Right lobe of liver (tissue), 6 donors: ENCODE measurements at regions not wholly inside any gene's neighbourhood (a gene's known extent, or its start where the extent isn't known, plus 50 kb on each side); places are given as distances from the start of the nearest gene placed in this dataset.
A peak's percentile ranks its signal among the peaks of the same experiment; 100 is the strongest.

ENCODE experiments used
- ATAC-seq, 4 donors: fragments of 200-7000 bp; cut with Tn5 transposase; one replicate each; pipeline ENCODE4 v1.9.1; 2020; ENCODE audit warnings: mild to moderate bottlenecking in 4 of 4, moderate library complexity in 4 of 4
- DNase-seq, 3 donors: peaks; one replicate each; pipeline ENCODE4 v3.0.0-alpha.2; 2020
- H3K27ac ChIP-seq, 3 donors: fragments of 200-600 bp; one replicate each; pipeline ENCODE4 v1.8.0; 2022
- H3K27me3 ChIP-seq, 2 donors: fragments of 200-600 bp; one replicate each; pipeline ENCODE4 v1.8.0; 2022
- H3K36me3 ChIP-seq, 4 donors: fragments of 200-600 bp; sonication (generic) in 1 of 4; one replicate each; pipeline versions ENCODE4 v1.5.1 to v1.8.0; 2017 to 2022; ENCODE audit warnings: control low read depth in 1 of 4
- H3K4me1 ChIP-seq, 4 donors: fragments of 200-600 bp; sonication (generic) in 1 of 4; one replicate each; pipeline versions ENCODE4 v1.5.1 to v1.8.0; 2017 to 2022; ENCODE audit warnings: control low read depth in 1 of 4
- H3K4me3 ChIP-seq, 3 donors: fragments of 200-600 bp; one replicate each; pipeline ENCODE4 v1.8.0; 2022
- H3K9me3 ChIP-seq, 4 donors: fragments of 200-600 bp; sonication (generic) in 1 of 4; one replicate each; pipeline versions ENCODE4 v1.5.1 to v1.8.0; 2017 to 2022; ENCODE audit warnings: control low read depth in 1 of 4
- CTCF ChIP-seq, 4 donors: fragments of 200-600 bp in 3 of 4; fragments of 450-650 bp in 1 of 4; IDR thresholded peaks; one replicate each; pipeline versions ENCODE4 v1.5.1 to v1.8.0; 2016 to 2022; ENCODE audit warnings: antibody characterized with exemption in 4 of 4, mild to moderate bottlenecking in 2 of 4
- POLR2A ChIP-seq: fragments of 450-650 bp; IDR thresholded peaks from one replicate; pipeline ENCODE4 v1.6.1; 2017; ENCODE audit warnings: antibody characterized with exemption, mild to moderate bottlenecking
- WGBS: methylation state at CpG from one replicate; pipeline ENCODE4 v1.1.6; 2018; ENCODE audit warnings: low coverage, low lambda C conversion rate; ENCODE audit not compliant: insufficient coverage; ENCODE audit errors: missing lambda C conversion rate; 5-methylcytosine and 5-hydroxymethylcytosine counted together
- intact Hi-C, 2 donors: fragments of 100-400 bp; cut with DNase I; formaldehyde crosslinking; loops; one replicate each; pipeline versions ENCODE4 v1.11.2 to v1.14.1; 2022
- donor health status: DM: no; HTN: yes; CAD: no.
- donor health status: DM: no; HTN: no; CAD: no.
- donor health status: DM: no; HTN: no; CAD: no.
- donor health status: DM: no; HTN: yes; CAD: no.
- donor health status: DM: no; HTN: yes; CAD: no.

- H3K9me3 ChIP-seq: no peaks in the 10 kb centered on the region
- intact Hi-C loops: no loop called here
These were observed 55.3 kb upstream of the NOCT start for GRCh38 chr4:138960175-138960710.

GRCh38 chr4:138959097-138959815, 56.3 kb upstream of the NOCT start:
- intact Hi-C loops: no loop called here
- no peaks in the 10 kb centered on the region for H3K9me3 ChIP-seq
- 76% methylated on average over 4 of the region's 5 CpGs for WGBS

More at GRCh38 chr4:138960175-138960710, 55.3 kb upstream of the NOCT start:
- no peak for TF ChIP-seq CTCF (IDR thresholded peaks at IDR 0.05)
- ATAC-seq (peak in 3 of 4 donors; percentile 40 to 64 (median 61)), DNase-seq (no peak)
- H3K4me1 ChIP-seq: peaks cover 0 to 9% (median 0%) of the 10 kb centered on the region in 4 donors
- no peaks in the 10 kb centered on the region for H3K36me3 ChIP-seq
- H3K27me3 ChIP-seq: no peaks in the 10 kb centered on the region
- 22% methylated on average over 4 of the region's 4 CpGs for WGBS
- no peak overlapping the region for H3K4me3 ChIP-seq
- H3K27ac ChIP-seq: no peak overlapping the region

GRCh38 chr4:138958519-138958918, 57.1 kb upstream of the NOCT start:
- WGBS: 45% methylated on average over 3 of the region's 3 CpGs
- intact Hi-C loops: no loop called here
- Histone ChIP-seq H3K4me1 (peaks cover 0 to 13% (median 0%) of the 10 kb centered on the region in 4 donors), H3K27me3 (no peaks in the 10 kb centered on the region), H3K4me3 (no peak overlapping the region), H3K9me3 (no peaks in the 10 kb centered on the region), H3K27ac (no peak overlapping the region), H3K36me3 (no peaks in the 10 kb centered on the region)
- DNase-seq (no peak), ATAC-seq (peak in 1 of 4 donors; percentile 15)
- TF ChIP-seq POLR2A (no peak), CTCF (IDR thresholded peaks at IDR 0.05) (no peak)

More at GRCh38 chr4:138959097-138959815, 56.3 kb upstream of the NOCT start:
- ATAC-seq: no peak
- no peak for DNase-seq
- Histone ChIP-seq H3K4me3 (no peak overlapping the region), H3K27me3 (no peaks in the 10 kb centered on the region), H3K4me1 (peaks cover 0 to 9% (median 0%) of the 10 kb centered on the region in 4 donors), H3K27ac (no peak overlapping the region), H3K36me3 (no peaks in the 10 kb centered on the region)
- TF ChIP-seq POLR2A (no peak), CTCF (IDR thresholded peaks at IDR 0.05) (no peak)

GRCh38 chr4:138957302-138957701, 58.3 kb upstream of the NOCT start:
- Histone ChIP-seq H3K4me3 (no peak overlapping the region), H3K36me3 (no peaks in the 10 kb centered on the region), H3K27me3 (no peaks in the 10 kb centered on the region), H3K27ac (no peak overlapping the region), H3K4me1 (peaks cover 0 to 13% (median 0%) of the 10 kb centered on the region in 4 donors), H3K9me3 (no peaks in the 10 kb centered on the region)
- TF ChIP-seq CTCF (IDR thresholded peaks at IDR 0.05): no peak
- no peak for TF ChIP-seq POLR2A
- 80% methylated on average over 6 of the region's 7 CpGs for WGBS
- no peak for ATAC-seq
- no peak for DNase-seq
- intact Hi-C loops: no loop called here
